Spinal cord (tissue), 9 donors: ENCODE measurements at regions not wholly inside any gene's neighbourhood (a gene's known extent, or its start where the extent isn't known, plus 50 kb on each side); places are given as distances from the start of the nearest gene placed in this dataset.
"Not testable (repeated sequence)": the region's sequence is repeated elsewhere in the genome, so short reads cannot be mapped to it uniquely, and the experiment has no call there.

Experiments used
- DNase-seq, 6 donors: peaks; one replicate each; pipeline versions ENCODE4 v3.0.0 to v3.0.0-alpha.2; 2013 to 2015; ENCODE audit warnings: low spot score in 6 of 6, low read depth in 4 of 6
- H3K27ac ChIP-seq: one replicate; pipeline ENCODE4 v1.5.1; 2013; ENCODE audit warnings: low read depth, low read length, control low read depth
- H3K27me3 ChIP-seq: one replicate; pipeline ENCODE4 v1.6.1; 2013; ENCODE audit warnings: low read length; ENCODE audit not compliant: control insufficient read depth, insufficient read depth
- H3K36me3 ChIP-seq: one replicate; pipeline ENCODE4 v1.6.1; 2013; ENCODE audit warnings: low read length; ENCODE audit not compliant: control insufficient read depth, insufficient read depth
- H3K4me1 ChIP-seq: one replicate; pipeline ENCODE4 v1.6.1; 2013; ENCODE audit warnings: low read length; ENCODE audit not compliant: control insufficient read depth, insufficient read depth
- H3K4me3 ChIP-seq: one replicate; pipeline ENCODE4 v1.5.1; 2013; ENCODE audit warnings: low read depth, low read length, control low read depth
- H3K9me3 ChIP-seq: one replicate; pipeline ENCODE4 v1.6.1; 2013; ENCODE audit warnings: low read length; ENCODE audit not compliant: control insufficient read depth, insufficient read depth
- WGBS: methylation state at CpG from one replicate; pipeline ENCODE4 v1.1.5; 2013; ENCODE audit warnings: missing lambda C conversion rate; ENCODE audit not compliant: insufficient coverage; 5-methylcytosine and 5-hydroxymethylcytosine counted together
- donor health status: healthy.

DNA sequence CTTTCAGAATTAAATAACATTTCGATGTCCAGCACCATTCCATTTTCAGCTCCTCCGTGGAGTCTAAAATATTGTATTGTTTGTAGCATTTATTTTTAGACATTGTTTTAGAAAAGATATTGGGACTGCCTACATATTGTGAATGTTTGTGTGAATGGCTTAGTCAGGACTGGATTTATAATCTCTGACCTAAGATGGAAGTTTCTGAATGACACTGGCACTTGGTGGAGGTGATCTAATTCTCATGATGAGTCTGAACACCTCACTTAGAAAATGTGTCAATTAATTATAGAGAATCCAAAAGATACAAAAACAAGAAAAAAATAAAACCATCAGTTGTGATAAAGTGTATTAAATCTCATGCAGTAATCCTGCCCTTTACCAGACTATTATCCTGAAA lies 60.8 kb upstream of the HBS1L start:
- no peak for DNase-seq
- no peaks in the 10 kb centered on the region for H3K36me3 ChIP-seq
- H3K27me3 ChIP-seq: no peaks in the 10 kb centered on the region
- no peak overlapping the region for H3K27ac ChIP-seq
- no peaks in the 10 kb centered on the region for H3K9me3 ChIP-seq
- H3K4me3 ChIP-seq: no peak overlapping the region
- H3K4me1 ChIP-seq: no peaks in the 10 kb centered on the region
- WGBS: no CpG with 5 or more reads among the region's 2 CpGs

- Histone ChIP-seq H3K4me1 (no peaks in the 10 kb centered on the region), H3K4me3 (no peak overlapping the region), H3K36me3 (no peaks in the 10 kb centered on the region), H3K27ac (no peak overlapping the region), H3K27me3 (no peaks in the 10 kb centered on the region), H3K9me3 (no peaks in the 10 kb centered on the region)
- no peak for DNase-seq
- WGBS: 76% methylated on average over 2 of the region's 11 CpGs
Measured at GRCh38 chr6:135114355-135115145, 59.9 kb upstream of the HBS1L start.

- H3K27me3 ChIP-seq: no peaks in the 10 kb centered on the region
- no peaks in the 10 kb centered on the region for H3K4me1 ChIP-seq
- H3K4me3 ChIP-seq: no peak overlapping the region
- 84% methylated on average over 2 of the region's 2 CpGs for WGBS
- no peak overlapping the region for H3K27ac ChIP-seq
- H3K36me3 ChIP-seq: no peaks in the 10 kb centered on the region
- no peaks in the 10 kb centered on the region for H3K9me3 ChIP-seq
- no peak for DNase-seq
Measured at GRCh38 chr6:135113860-135114259, 59.2 kb upstream of the HBS1L start.

GRCh38 chr6:135112951-135113350 lies 58.3 kb upstream of the HBS1L start:
- WGBS: no CpG with 5 or more reads among the region's 1 CpG
- not testable (repeated sequence) for H3K4me3 ChIP-seq, H3K27ac ChIP-seq, DNase-seq, H3K9me3 ChIP-seq, H3K27me3 ChIP-seq, H3K36me3 ChIP-seq, H3K4me1 ChIP-seq

DNA sequence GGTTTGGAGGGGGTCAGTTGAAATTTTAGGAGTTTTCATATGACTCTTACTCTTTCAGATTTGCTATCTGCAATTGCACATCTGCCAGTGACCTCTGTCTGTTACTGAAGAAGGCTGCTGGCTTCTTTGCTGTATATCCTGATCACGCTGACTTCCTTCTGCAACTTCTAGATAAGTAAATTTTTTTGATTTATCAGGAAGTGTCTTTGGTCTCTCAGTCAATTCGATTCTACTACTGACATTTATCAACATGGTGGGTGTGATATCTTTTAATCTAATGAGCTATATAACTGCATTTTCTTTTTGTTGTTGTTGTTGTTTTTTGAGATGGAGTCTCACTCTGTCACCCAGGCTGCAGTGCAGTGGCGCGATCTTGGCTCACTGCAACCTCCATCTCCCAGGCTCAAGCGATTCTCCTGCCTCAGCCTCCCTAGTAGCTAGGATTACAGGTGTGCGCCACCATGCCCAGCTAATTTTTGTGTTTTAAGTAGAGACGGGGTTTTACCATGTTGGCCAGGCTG lies 55.7 kb upstream of the HBS1L start:
- WGBS: 33% methylated on average over 1 of the region's 7 CpGs
- not testable (repeated sequence) for H3K27me3 ChIP-seq, DNase-seq, H3K9me3 ChIP-seq, H3K4me1 ChIP-seq, H3K4me3 ChIP-seq, H3K36me3 ChIP-seq, H3K27ac ChIP-seq

- no peak for DNase-seq
- Histone ChIP-seq H3K9me3 (no peaks in the 10 kb centered on the region), H3K27me3 (no peaks in the 10 kb centered on the region), H3K4me3 (no peak overlapping the region), H3K36me3 (no peaks in the 10 kb centered on the region), H3K27ac (no peak overlapping the region), H3K4me1 (no peaks in the 10 kb centered on the region)
- no CpG with 5 or more reads among the region's 3 CpGs for WGBS
Measured at GRCh38 chr6:135109761-135110160, 55.1 kb upstream of the HBS1L start.

DNA sequence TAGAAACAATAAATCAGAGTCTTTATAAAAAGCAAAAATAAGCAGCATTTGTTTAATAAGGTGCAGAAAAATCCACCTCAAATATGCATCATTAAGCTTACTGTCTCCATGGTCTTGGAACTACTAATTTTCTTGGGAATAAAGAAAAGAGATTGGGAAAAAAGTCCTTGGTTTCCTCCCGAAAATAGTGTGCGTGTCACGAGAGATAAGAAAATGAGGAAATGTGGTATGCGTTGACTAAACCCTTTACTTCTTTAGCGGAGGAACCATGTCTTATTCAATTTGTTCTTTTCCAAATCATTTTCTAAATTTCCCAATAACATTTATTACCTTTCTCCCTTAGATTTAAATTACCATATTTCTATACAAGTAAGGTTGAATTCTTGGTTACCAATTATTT lies 54.1 kb upstream of the HBS1L start:
- H3K36me3 ChIP-seq: no peaks in the 10 kb centered on the region
- no CpG with 5 or more reads among the region's 5 CpGs for WGBS
- no peaks in the 10 kb centered on the region for H3K4me1 ChIP-seq
- H3K9me3 ChIP-seq: no peaks in the 10 kb centered on the region
- no peaks in the 10 kb centered on the region for H3K27me3 ChIP-seq
- H3K27ac ChIP-seq: no peak overlapping the region
- DNase-seq: no peak
- no peak overlapping the region for H3K4me3 ChIP-seq

- no peaks in the 10 kb centered on the region for H3K4me1 ChIP-seq
- 80% methylated on average over 8 of the region's 11 CpGs for WGBS
- H3K9me3 ChIP-seq: no peaks in the 10 kb centered on the region
- no peak overlapping the region for H3K27ac ChIP-seq
- no peak overlapping the region for H3K4me3 ChIP-seq
- H3K36me3 ChIP-seq: no peaks in the 10 kb centered on the region
- no peaks in the 10 kb centered on the region for H3K27me3 ChIP-seq
- DNase-seq: no peak
Measured at GRCh38 chr6:135106611-135107010, 52.0 kb upstream of the HBS1L start.

- H3K9me3 ChIP-seq: no peaks in the 10 kb centered on the region
- no peak overlapping the region for H3K4me3 ChIP-seq
- H3K27ac ChIP-seq: no peak overlapping the region
- H3K27me3 ChIP-seq: no peaks in the 10 kb centered on the region
- H3K36me3 ChIP-seq: no peaks in the 10 kb centered on the region
- no peak for DNase-seq
- no peaks in the 10 kb centered on the region for H3K4me1 ChIP-seq
- no CpG with 5 or more reads among the region's 2 CpGs for WGBS
Measured at GRCh38 chr6:135105710-135106109, 51.1 kb upstream of the HBS1L start.

- Histone ChIP-seq H3K36me3 (no peaks in the 10 kb centered on the region), H3K4me1 (no peaks in the 10 kb centered on the region), H3K27me3 (no peaks in the 10 kb centered on the region), H3K4me3 (no peak overlapping the region), H3K27ac (no peak overlapping the region), H3K9me3 (no peaks in the 10 kb centered on the region)
- 85% methylated on average over 2 of the region's 3 CpGs for WGBS
- DNase-seq: no peak
Measured at GRCh38 chr6:135105299-135105698, 50.7 kb upstream of the HBS1L start.
